AG08396 (cell line): ENCODE measurements at regions not wholly inside any gene's neighbourhood (a gene's known extent, or its start where the extent isn't known, plus 50 kb on each side); places are given as distances from the start of the nearest gene placed in this dataset.

Source experiments
- DNase-seq: peaks from one replicate; pipeline ENCODE4 v3.0.0; 2012; ENCODE audit warnings: low spot score, mixed read lengths

GRCh38 chr1:58430421-58431275 is 115.9 kb downstream of the OMA1 start:
- no peak for DNase-seq

GRCh38 chr1:58426918-58427317 is 119.6 kb downstream of the OMA1 start:
- no peak for DNase-seq

GRCh38 chr1:58422436-58422835 is 124.1 kb downstream of the OMA1 start:
- no peak for DNase-seq

- no peak for DNase-seq
These were observed 128.0 kb downstream of the OMA1 start for GRCh38 chr1:58418283-58419228.

GRCh38 chr1:58412071-58412580 is 134.4 kb downstream of the OMA1 start:
- DNase-seq: peak; percentile 16

- DNase-seq: no peak
These were observed 136.6 kb downstream of the OMA1 start for GRCh38 chr1:58409890-58410289.

GRCh38 chr1:58409336-58409735 is 137.2 kb downstream of the OMA1 start:
- DNase-seq: no peak

GRCh38 chr1:58406301-58407071 is 140.0 kb downstream of the OMA1 start:
- DNase-seq: no peak

- no peak for DNase-seq
These were observed 140.9 kb downstream of the OMA1 start for GRCh38 chr1:58405660-58406059.

GRCh38 chr1:58403894-58404293 is 142.6 kb downstream of the OMA1 start:
- DNase-seq: no peak

GRCh38 chr1:58402444-58402843 is 144.1 kb downstream of the OMA1 start:
- DNase-seq: no peak

- no peak for DNase-seq
These were observed 144.5 kb downstream of the OMA1 start for GRCh38 chr1:58401991-58402390.

GRCh38 chr1:58399176-58399575 is 147.3 kb downstream of the OMA1 start:
- DNase-seq: no peak

- no peak for DNase-seq
These were observed 147.8 kb downstream of the OMA1 start for GRCh38 chr1:58398714-58399113.

- peak; percentile 73 for DNase-seq
These were observed 149.2 kb downstream of the OMA1 start for GRCh38 chr1:58397187-58397820.

GRCh38 chr1:58396150-58396549 is 150.4 kb downstream of the OMA1 start:
- no peak for DNase-seq

GRCh38 chr1:58395355-58395754 is 151.2 kb downstream of the OMA1 start:
- peak; percentile 76 for DNase-seq

- DNase-seq: no peak
These were observed 154.4 kb downstream of the OMA1 start for GRCh38 chr1:58392083-58392482.

- DNase-seq: no peak
These were observed 155.0 kb downstream of the OMA1 start for GRCh38 chr1:58391514-58391913.

GRCh38 chr1:58391056-58391455 is 155.5 kb downstream of the OMA1 start:
- no peak for DNase-seq

- no peak for DNase-seq
These were observed 156.4 kb downstream of the OMA1 start for GRCh38 chr1:58390091-58390490.
